Spinal cord (tissue), 9 donors: ENCODE measurements at regions not wholly inside any gene's neighbourhood (a gene's known extent, or its start where the extent isn't known, plus 50 kb on each side); places are given as distances from the start of the nearest gene placed in this dataset.

Experiments
- DNase-seq, 6 donors: peaks; one replicate each; pipeline versions ENCODE4 v3.0.0 to v3.0.0-alpha.2; 2013 to 2015; ENCODE audit warnings: low spot score in 6 of 6, low read depth in 4 of 6
- H3K27ac ChIP-seq: one replicate; pipeline ENCODE4 v1.5.1; 2013; ENCODE audit warnings: low read depth, low read length, control low read depth
- H3K27me3 ChIP-seq: one replicate; pipeline ENCODE4 v1.6.1; 2013; ENCODE audit warnings: low read length; ENCODE audit not compliant: control insufficient read depth, insufficient read depth
- H3K36me3 ChIP-seq: one replicate; pipeline ENCODE4 v1.6.1; 2013; ENCODE audit warnings: low read length; ENCODE audit not compliant: control insufficient read depth, insufficient read depth
- H3K4me1 ChIP-seq: one replicate; pipeline ENCODE4 v1.6.1; 2013; ENCODE audit warnings: low read length; ENCODE audit not compliant: control insufficient read depth, insufficient read depth
- H3K4me3 ChIP-seq: one replicate; pipeline ENCODE4 v1.5.1; 2013; ENCODE audit warnings: low read depth, low read length, control low read depth
- H3K9me3 ChIP-seq: one replicate; pipeline ENCODE4 v1.6.1; 2013; ENCODE audit warnings: low read length; ENCODE audit not compliant: control insufficient read depth, insufficient read depth
- WGBS: methylation state at CpG from one replicate; pipeline ENCODE4 v1.1.5; 2013; ENCODE audit warnings: missing lambda C conversion rate; ENCODE audit not compliant: insufficient coverage; 5-methylcytosine and 5-hydroxymethylcytosine counted together
- donor health status: healthy.

DNA sequence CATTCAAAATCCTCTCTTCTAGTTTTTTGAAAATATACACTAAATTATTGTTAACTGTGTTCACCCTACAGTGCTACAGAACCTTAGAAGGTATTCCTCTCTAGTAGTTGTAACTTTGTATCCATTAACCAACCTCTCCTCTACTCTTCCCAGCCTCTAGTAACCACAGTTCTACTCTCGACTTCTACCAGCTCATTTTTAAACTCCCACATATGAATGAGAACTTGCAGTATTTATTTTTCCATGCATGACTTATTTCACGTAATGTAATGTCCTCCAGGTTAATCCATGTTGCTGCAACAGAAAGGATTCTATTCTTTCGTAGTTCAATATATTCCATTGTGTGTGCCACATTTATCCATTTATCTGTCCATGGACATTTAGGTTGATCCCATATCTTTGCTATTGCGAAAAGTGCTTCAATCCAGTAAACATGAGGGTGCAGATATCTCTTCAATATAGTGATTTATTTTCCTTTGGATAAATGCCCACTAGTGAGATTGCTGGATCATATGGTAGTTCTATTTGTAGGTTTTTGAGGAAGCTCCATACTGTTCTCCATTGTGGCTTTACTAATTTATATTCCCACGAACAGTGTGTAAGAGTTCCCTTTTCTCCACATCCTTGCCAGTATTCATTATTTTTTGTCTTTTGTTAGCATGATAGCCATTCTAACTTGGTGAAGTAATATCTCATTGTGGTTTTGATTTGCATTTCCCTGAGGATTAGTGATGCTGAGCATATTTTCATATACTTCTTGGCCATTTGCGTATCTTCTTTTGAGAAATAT lies 113.7 kb upstream of the SMAD3 start:
- H3K4me3 ChIP-seq, result no peak overlapping the region
- no peak for DNase-seq
- no peak overlapping the region for H3K27ac ChIP-seq
- no peaks in the 10 kb centered on the region for H3K4me1 ChIP-seq
- H3K27me3 ChIP-seq, result no peaks in the 10 kb centered on the region
- no peaks in the 10 kb centered on the region for H3K36me3 ChIP-seq
- peaks cover 2% of the 10 kb centered on the region for H3K9me3 ChIP-seq
- WGBS, result 92% methylated on average over 2 of the region's 6 CpGs

DNA sequence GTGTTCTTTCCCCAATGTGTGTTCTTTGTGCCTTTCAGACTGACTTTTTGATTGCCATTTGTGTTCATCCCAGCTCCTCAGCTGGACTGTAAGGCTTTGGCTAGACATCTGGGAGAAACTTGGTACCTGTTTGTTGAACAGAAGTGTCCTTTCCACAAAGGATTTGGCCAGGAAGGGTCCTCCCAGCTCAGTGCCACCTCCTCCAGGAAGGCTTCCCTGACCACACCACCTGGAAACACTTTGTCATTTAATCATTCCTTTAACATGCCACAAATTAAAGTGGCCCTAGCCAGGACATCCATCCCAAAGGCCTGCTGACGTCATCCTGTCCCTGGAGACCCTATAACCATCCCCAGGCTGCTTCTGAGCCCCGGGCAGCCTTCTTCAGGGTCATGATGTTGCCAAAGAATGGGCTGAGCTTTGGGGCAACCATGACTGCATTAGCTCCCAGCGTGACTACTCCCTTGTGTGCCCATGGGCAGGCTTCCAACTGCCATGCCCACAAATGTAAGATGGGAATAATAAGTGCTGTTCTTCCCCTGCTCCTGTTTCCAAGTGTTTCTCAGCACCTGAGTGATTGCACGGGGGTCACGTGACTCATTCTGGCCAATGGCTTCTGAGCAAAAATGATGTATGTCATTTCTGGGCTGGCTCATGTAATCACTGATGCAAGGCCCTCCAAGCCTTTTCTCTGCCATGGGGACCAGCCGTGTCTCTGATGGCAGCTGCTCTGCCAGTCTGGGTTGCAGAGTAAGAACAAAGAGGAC lies 112.5 kb upstream of the SMAD3 start:
- 83% methylated on average over 6 of the region's 6 CpGs for WGBS
- no peaks in the 10 kb centered on the region for H3K36me3 ChIP-seq
- H3K27me3 ChIP-seq, result no peaks in the 10 kb centered on the region
- DNase-seq, result no peak
- no peaks in the 10 kb centered on the region for H3K4me1 ChIP-seq
- peaks cover 2% of the 10 kb centered on the region for H3K9me3 ChIP-seq
- H3K4me3 ChIP-seq, result no peak overlapping the region
- no peak overlapping the region for H3K27ac ChIP-seq

DNA sequence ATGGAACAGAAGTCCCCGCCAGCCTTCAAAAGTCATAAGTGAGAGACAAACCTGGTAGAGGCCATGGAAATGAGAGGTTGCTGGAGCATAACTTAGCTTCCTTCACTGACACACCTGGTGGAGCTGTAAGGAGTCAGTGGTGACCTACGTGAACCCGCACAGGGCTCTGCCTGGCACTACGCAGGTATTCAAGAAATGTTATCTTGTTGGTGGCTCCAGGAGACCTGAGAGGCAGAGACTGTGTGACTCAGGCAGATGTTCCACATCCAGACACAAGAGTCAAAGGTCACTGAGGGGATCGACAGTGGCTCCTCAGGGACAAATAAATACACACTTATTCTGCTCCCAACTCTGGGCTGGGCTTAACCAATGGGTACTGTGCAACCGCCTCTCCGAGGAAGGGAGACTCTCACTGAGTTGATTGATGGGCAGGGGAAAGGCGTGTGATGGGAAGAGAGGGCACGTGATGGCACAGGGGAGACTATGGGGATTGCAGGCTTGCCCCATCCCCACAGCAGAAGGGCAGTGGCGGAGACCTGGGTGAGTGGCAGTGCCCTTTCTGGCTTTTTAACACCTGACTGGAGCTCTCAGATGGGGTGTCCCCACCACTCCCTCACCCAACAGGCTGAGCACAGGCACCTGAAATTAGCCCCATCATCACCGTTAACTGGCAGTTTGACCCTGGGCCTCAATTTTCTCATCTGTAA lies 111.7 kb upstream of the SMAD3 start:
- Histone ChIP-seq H3K36me3 (no peaks in the 10 kb centered on the region), H3K27me3 (no peaks in the 10 kb centered on the region), H3K9me3 (peaks cover 2% of the 10 kb centered on the region), H3K4me3 (no peak overlapping the region), H3K27ac (no peak overlapping the region), H3K4me1 (no peaks in the 10 kb centered on the region)
- WGBS, result 94% methylated on average over 5 of the region's 11 CpGs
- DNase-seq, result no peak

DNA sequence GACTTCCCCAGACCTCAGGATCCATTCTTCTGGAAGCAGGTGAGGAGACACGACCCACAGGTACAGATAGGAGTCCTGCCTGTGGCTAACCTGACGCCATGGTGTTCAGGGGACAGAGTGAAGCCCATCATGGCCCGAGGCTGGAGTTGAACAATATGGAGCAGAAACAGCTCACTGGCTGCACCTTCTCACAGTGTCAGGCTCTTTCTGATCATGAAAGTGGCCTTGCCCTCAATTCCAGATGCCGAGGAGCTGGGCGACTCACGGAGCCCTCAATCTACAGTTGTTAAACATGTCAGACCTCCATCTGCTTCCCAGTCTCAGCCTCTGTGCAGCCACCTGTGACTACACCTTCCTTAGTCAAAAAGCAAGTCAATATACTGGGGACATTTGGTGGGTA lies 110.8 kb upstream of the SMAD3 start:
- H3K4me1 ChIP-seq, result no peaks in the 10 kb centered on the region
- no peaks in the 10 kb centered on the region for H3K36me3 ChIP-seq
- peaks cover 2% of the 10 kb centered on the region for H3K9me3 ChIP-seq
- no peaks in the 10 kb centered on the region for H3K27me3 ChIP-seq
- no peak for DNase-seq
- no peak overlapping the region for H3K27ac ChIP-seq
- H3K4me3 ChIP-seq, result no peak overlapping the region
- 86% methylated on average over 6 of the region's 6 CpGs for WGBS

DNA sequence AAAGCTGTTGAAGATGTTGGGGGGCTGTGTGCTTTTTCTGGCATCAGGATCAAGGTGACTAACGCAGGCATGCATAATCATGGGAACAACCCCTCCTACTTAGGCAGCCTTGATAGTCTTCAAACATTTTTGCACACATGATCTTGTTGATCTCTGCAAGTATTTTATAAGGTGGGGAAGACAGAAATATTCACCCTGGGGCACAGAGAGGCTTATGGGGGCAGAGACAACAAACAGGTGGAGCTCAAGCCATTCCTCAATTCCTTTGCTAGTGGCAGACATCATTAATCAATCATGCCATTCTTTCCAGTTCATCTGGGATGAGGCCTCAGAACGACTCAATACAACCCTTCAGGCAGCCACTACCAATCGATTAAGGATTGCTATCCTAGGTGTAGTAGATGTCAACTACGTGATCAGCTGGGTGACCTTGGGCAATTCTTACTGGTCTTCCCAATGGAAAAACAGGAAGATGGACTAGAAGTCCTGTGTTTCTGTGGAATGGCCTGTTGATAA lies 110.3 kb upstream of the SMAD3 start:
- Histone ChIP-seq H3K27me3 (no peaks in the 10 kb centered on the region), H3K4me3 (no peak overlapping the region), H3K36me3 (no peaks in the 10 kb centered on the region), H3K9me3 (no peaks in the 10 kb centered on the region), H3K4me1 (no peaks in the 10 kb centered on the region), H3K27ac (no peak overlapping the region)
- no CpG with 5 or more reads among the region's 4 CpGs for WGBS
- DNase-seq, result no peak

DNA sequence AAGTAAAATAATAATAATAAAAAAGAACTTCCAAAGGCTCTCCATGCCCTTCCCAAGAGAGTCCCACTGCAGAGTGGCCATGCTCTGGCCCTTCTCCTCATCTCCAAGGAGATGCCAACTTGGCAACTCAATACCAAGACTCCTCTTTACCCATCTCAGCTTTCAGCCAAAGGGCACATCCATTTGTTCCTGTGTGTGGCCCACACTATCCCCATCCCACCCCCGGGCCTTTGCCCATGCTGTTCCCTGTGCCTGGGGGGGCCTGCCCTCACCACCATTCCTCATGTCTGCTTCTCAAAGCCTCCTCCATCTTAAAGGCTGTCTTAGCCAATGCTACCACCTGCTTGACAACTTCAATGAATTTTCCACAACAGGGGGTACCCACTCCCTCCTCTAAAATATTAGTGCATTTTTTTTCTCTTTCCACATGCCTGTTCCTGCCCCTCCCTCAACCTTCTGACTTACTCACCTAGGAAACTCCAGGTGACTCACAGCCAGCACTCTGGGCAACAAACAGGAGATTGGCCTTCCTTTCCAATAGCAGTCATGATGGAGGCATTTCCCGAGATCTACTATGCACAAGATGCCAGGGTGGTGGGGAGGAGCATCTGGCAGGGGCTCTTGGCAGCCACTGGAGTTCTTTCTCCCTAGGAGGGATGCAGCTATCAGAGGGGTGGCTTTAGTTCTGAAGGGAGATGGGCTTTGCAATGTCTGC lies 109.4 kb upstream of the SMAD3 start:
- Histone ChIP-seq H3K27me3 (no peaks in the 10 kb centered on the region), H3K4me1 (no peaks in the 10 kb centered on the region), H3K9me3 (no peaks in the 10 kb centered on the region), H3K36me3 (no peaks in the 10 kb centered on the region), H3K27ac (no peak overlapping the region), H3K4me3 (no peak overlapping the region)
- WGBS, result 91% methylated on average over 2 of the region's 2 CpGs
- no peak for DNase-seq

DNA sequence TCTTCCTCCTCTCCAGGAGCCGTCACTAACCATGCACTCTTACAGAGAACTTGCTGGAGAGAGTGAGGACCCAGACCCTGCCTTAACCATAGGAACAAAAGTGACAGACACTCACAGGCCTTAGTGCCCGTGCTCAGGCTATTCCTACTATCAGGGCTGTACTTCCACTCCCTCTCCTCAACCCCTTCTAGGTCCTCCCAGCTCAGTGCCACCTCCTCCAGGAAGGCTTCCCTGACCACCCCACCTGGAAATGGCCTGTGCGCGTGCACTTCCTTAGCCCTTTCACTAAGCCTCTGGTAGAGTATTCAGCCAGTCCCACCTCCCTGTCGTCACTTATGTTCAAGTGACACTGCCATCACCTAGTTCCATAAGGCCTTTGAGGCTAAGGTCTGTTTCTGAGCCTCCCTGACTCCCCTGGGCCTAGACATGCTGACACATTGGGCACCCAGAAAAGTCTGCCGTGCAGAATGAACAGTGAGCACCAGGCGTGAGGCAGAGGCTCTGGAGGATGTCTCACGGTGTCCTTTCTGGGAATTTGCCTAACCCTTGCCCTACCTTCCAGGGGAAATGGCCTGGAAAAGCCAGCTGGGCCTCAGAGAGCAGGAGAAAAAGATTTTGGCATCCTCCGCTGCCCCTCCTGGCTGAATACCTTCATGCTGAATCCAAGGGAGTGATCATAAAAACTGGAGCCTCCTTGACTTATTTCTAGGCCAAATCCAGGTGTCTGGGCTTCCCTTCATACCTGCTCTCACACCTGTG lies 108.6 kb upstream of the SMAD3 start:
- no peak for DNase-seq
- Histone ChIP-seq H3K9me3 (no peaks in the 10 kb centered on the region), H3K4me1 (no peaks in the 10 kb centered on the region), H3K4me3 (no peak overlapping the region), H3K36me3 (no peaks in the 10 kb centered on the region), H3K27me3 (no peaks in the 10 kb centered on the region), H3K27ac (no peak overlapping the region)
- 82% methylated on average over 9 of the region's 9 CpGs for WGBS

DNA sequence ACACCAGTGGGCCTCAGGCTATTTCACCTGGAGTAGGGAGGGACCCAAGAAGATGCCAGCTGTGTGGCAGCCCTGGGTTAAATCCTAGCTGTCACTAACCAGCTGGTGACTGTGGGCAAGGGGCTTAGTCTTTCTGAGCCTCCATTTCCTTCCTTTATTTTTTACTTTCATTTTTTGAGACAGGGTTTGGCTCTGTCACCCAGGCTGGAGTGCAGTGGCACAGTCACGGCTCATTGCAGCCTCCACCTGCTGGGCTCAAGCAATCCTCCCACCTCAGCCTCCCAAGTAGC lies 108.0 kb upstream of the SMAD3 start:
- H3K4me3 ChIP-seq, result no peak overlapping the region
- WGBS, result no CpG with 5 or more reads among the region's 1 CpG
- no peaks in the 10 kb centered on the region for H3K36me3 ChIP-seq
- H3K27me3 ChIP-seq, result no peaks in the 10 kb centered on the region
- no peak for DNase-seq
- no peaks in the 10 kb centered on the region for H3K9me3 ChIP-seq
- H3K4me1 ChIP-seq, result no peaks in the 10 kb centered on the region
- no peak overlapping the region for H3K27ac ChIP-seq

DNA sequence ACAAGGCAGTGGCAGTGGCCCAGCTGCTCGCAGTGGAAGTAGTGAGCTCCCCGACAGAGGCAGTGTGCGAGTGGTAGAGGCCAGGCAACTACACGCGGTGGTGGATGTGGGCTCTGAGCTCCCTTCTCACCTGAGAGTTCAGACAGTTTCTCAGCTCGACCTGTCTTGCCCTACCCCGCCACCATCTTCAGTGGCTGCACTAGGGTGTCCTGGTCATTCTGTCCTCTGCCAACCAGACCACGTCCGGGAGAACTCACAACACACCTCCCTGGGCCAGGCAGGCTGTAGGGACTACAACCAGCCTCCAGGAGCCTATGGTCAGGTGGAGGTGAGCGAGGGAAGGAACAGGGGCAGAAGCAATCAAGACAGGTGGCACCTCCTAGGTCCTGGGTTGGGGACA lies 106.3 kb upstream of the SMAD3 start:
- 91% methylated on average over 7 of the region's 10 CpGs for WGBS
- no peaks in the 10 kb centered on the region for H3K9me3 ChIP-seq
- H3K4me3 ChIP-seq, result no peak overlapping the region
- H3K27ac ChIP-seq, result no peak overlapping the region
- no peaks in the 10 kb centered on the region for H3K4me1 ChIP-seq
- H3K36me3 ChIP-seq, result no peaks in the 10 kb centered on the region
- DNase-seq, result no peak
- H3K27me3 ChIP-seq, result no peaks in the 10 kb centered on the region
